HEK293 (cell line): ENCODE measurements at regions not wholly inside any gene's neighbourhood (a gene's known extent, or its start where the extent isn't known, plus 50 kb on each side); places are given as distances from the start of the nearest gene placed in this dataset.

Experiments
- PRDM1 ChIP-seq: fragments of 450-650 bp; formaldehyde crosslinking; IDR thresholded peaks from 2 replicates; pipeline ENCODE4; 2016; ENCODE audit warnings: missing biosample characterization, missing genetic modification characterization
- REST ChIP-seq: fragments of 450-650 bp; formaldehyde crosslinking; IDR thresholded peaks from 2 replicates; pipeline ENCODE4 v1.5.1; 2016; ENCODE audit warnings: missing biosample characterization, missing genetic modification characterization
- YY1 ChIP-seq: fragments of 450-650 bp; formaldehyde crosslinking; IDR thresholded peaks from 2 replicates; pipeline ENCODE4 v1.5.1; 2018; ENCODE audit warnings: missing biosample characterization, missing genetic modification characterization
- ZNF146 ChIP-seq: fragments of 450-650 bp; formaldehyde crosslinking; IDR thresholded peaks from 2 replicates; pipeline ENCODE4 v1.5.1; 2016; ENCODE audit warnings: missing biosample characterization, missing genetic modification characterization
- ZNF362 ChIP-seq: fragments of 450-650 bp; formaldehyde crosslinking; IDR thresholded peaks from 2 replicates; pipeline ENCODE4 v1.5.1; 2016; ENCODE audit warnings: missing biosample characterization, missing genetic modification characterization
- ZNF416 ChIP-seq: fragments of 450-650 bp; formaldehyde crosslinking; IDR thresholded peaks from 2 replicates; pipeline ENCODE4 v1.5.1; 2016; ENCODE audit warnings: missing biosample characterization, missing genetic modification characterization
- ZNF548 ChIP-seq: fragments of 450-650 bp; formaldehyde crosslinking; IDR thresholded peaks from 2 replicates; pipeline ENCODE4 v1.5.1; 2016; ENCODE audit warnings: missing biosample characterization, missing genetic modification characterization
- ZNF600 ChIP-seq: fragments of 450-650 bp; formaldehyde crosslinking; IDR thresholded peaks from 2 replicates; pipeline ENCODE4 v1.5.1; 2016; ENCODE audit warnings: missing biosample characterization, missing genetic modification characterization
- ZNF660 ChIP-seq: fragments of 450-650 bp; IDR thresholded peaks from 2 replicates; pipeline ENCODE4 v1.5.1; 2018; ENCODE audit warnings: missing biosample characterization, mild to moderate bottlenecking, missing genetic modification characterization
- TF ChIP-seq, protein P1 (sequence below): fragments of 450-650 bp; formaldehyde crosslinking; IDR thresholded peaks from 2 replicates; pipeline ENCODE4 v1.5.1; 2016; ENCODE audit warnings: missing biosample characterization, missing genetic modification characterization

GRCh38 chr3:152943645-152944044 lies 108.7 kb downstream of the P2RY1 start:
- TF ChIP-seq YY1 (no peak), ZNF362 (tag by site-specific recombination) (no peak), REST (tag by site-specific recombination) (no peak), PRDM1 (tag by site-specific recombination) (no peak), ZNF146 (tag by site-specific recombination) (no peak), ZNF548 (tag by site-specific recombination) (no peak), ZNF600 (tag by site-specific recombination) (no peak), ZNF416 (tag by site-specific recombination) (no peak), ZNF660 (tag by site-specific recombination) (no peak)
- TF ChIP-seq, protein P1, sequence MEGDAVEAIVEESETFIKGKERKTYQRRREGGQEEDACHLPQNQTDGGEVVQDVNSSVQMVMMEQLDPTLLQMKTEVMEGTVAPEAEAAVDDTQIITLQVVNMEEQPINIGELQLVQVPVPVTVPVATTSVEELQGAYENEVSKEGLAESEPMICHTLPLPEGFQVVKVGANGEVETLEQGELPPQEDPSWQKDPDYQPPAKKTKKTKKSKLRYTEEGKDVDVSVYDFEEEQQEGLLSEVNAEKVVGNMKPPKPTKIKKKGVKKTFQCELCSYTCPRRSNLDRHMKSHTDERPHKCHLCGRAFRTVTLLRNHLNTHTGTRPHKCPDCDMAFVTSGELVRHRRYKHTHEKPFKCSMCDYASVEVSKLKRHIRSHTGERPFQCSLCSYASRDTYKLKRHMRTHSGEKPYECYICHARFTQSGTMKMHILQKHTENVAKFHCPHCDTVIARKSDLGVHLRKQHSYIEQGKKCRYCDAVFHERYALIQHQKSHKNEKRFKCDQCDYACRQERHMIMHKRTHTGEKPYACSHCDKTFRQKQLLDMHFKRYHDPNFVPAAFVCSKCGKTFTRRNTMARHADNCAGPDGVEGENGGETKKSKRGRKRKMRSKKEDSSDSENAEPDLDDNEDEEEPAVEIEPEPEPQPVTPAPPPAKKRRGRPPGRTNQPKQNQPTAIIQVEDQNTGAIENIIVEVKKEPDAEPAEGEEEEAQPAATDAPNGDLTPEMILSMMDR = no peak
